T-helper 2 cell (primary cell): ENCODE measurements at regions not wholly inside any gene's neighbourhood (a gene's known extent, or its start where the extent isn't known, plus 50 kb on each side); places are given as distances from the start of the nearest gene placed in this dataset.

Source experiments
- DNase-seq, 5 experiments: peaks; one replicate each; pipeline versions ENCODE4 v3.0.0 to v3.0.0-alpha.2; 2012 to 2022

GRCh38 chr16:80355335-80355734 is 185.5 kb upstream of the DYNLRB2 start:
- DNase-seq, result no peak

- DNase-seq, result no peak
Observed at GRCh38 chr16:80350061-80350460, 190.7 kb upstream of the DYNLRB2 start.

GRCh38 chr16:80347900-80348299 is 192.9 kb upstream of the DYNLRB2 start:
- DNase-seq, result no peak

GRCh38 chr16:80347002-80347401 is 193.8 kb upstream of the DYNLRB2 start:
- DNase-seq, result no peak

- peak in 1 of 5 experiments; percentile 64 for DNase-seq
Observed at GRCh38 chr16:80346111-80346632, 194.6 kb upstream of the DYNLRB2 start.

GRCh38 chr16:80345701-80346100 is 195.1 kb upstream of the DYNLRB2 start:
- DNase-seq, result no peak

- no peak for DNase-seq
Observed at GRCh38 chr16:80344570-80344969, 196.2 kb upstream of the DYNLRB2 start.

- DNase-seq, result no peak
Observed at GRCh38 chr16:80341263-80341662, 199.5 kb upstream of the DYNLRB2 start.

GRCh38 chr16:80337786-80338185 is 203.0 kb upstream of the DYNLRB2 start:
- DNase-seq, result no peak

GRCh38 chr16:80330803-80331202 is 210.0 kb upstream of the DYNLRB2 start:
- DNase-seq, result no peak

GRCh38 chr16:80330150-80330549 is 210.6 kb upstream of the DYNLRB2 start:
- DNase-seq, result no peak

- no peak for DNase-seq
Observed at GRCh38 chr16:80327740-80328139, 213.1 kb upstream of the DYNLRB2 start.

GRCh38 chr16:80324371-80324770 is 216.4 kb upstream of the DYNLRB2 start:
- no peak for DNase-seq

GRCh38 chr16:80323808-80324195 is 217.0 kb upstream of the DYNLRB2 start:
- DNase-seq, result no peak

- no peak for DNase-seq
Observed at GRCh38 chr16:80323187-80323807, 217.5 kb upstream of the DYNLRB2 start.

- DNase-seq, result peak in 1 of 5 experiments; percentile 7
Observed at GRCh38 chr16:80319181-80319580, 221.6 kb upstream of the DYNLRB2 start.

- DNase-seq, result no peak
Observed at GRCh38 chr16:80318107-80318506, 222.7 kb upstream of the DYNLRB2 start.

- peak in 1 of 5 experiments; percentile 1 for DNase-seq
Observed at GRCh38 chr16:80317599-80318037, 223.2 kb upstream of the DYNLRB2 start.

GRCh38 chr16:80317116-80317515 is 223.7 kb upstream of the DYNLRB2 start:
- no peak for DNase-seq

- DNase-seq, result no peak
Observed at GRCh38 chr16:80314042-80314441, 226.8 kb upstream of the DYNLRB2 start.

- DNase-seq, result no peak
Observed at GRCh38 chr16:80309178-80309577, 231.6 kb upstream of the DYNLRB2 start.

- DNase-seq, result no peak
Observed at GRCh38 chr16:80305410-80305809, 235.4 kb upstream of the DYNLRB2 start.

GRCh38 chr16:80303691-80304090 is 237.1 kb upstream of the DYNLRB2 start:
- DNase-seq, result no peak

GRCh38 chr16:80300876-80301275 is 239.9 kb upstream of the DYNLRB2 start:
- no peak for DNase-seq

- no peak for DNase-seq
Observed at GRCh38 chr16:80300456-80300855, 240.3 kb upstream of the DYNLRB2 start.
